ENCODE measurements at regions not wholly inside any gene's neighbourhood (a gene's known extent, or its start where the extent isn't known, plus 50 kb on each side); places are given as distances from the start of the nearest gene placed in this dataset.
"Not testable (repeated sequence)": the region's sequence is repeated elsewhere in the genome, so short reads cannot be mapped to it uniquely, and the experiment has no call there.

GRCh38 chr5:102554082-102554481 lies 55.3 kb upstream of the SLCO6A1 start:
- no peak for FAIRE-seq

DNA sequence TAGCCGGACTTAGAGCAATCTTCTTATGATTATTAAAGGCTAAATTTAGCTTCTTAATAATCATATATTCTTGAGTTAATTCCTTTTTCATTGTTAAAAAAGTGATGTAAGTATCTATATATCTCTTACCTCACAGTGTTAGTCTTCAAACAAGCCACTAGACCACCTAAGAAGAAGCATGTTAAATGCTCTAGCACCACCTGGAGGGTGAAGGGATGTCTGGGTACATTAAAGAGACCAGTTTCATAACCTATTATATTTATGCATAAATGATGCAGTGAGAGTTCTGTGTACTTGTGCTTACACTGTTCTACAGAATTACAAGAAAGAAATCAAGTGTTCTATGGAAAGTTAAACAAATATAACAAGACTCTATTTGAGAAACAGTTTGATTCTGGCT lies 55.9 kb upstream of the SLCO6A1 start:
- no peak for FAIRE-seq

DNA sequence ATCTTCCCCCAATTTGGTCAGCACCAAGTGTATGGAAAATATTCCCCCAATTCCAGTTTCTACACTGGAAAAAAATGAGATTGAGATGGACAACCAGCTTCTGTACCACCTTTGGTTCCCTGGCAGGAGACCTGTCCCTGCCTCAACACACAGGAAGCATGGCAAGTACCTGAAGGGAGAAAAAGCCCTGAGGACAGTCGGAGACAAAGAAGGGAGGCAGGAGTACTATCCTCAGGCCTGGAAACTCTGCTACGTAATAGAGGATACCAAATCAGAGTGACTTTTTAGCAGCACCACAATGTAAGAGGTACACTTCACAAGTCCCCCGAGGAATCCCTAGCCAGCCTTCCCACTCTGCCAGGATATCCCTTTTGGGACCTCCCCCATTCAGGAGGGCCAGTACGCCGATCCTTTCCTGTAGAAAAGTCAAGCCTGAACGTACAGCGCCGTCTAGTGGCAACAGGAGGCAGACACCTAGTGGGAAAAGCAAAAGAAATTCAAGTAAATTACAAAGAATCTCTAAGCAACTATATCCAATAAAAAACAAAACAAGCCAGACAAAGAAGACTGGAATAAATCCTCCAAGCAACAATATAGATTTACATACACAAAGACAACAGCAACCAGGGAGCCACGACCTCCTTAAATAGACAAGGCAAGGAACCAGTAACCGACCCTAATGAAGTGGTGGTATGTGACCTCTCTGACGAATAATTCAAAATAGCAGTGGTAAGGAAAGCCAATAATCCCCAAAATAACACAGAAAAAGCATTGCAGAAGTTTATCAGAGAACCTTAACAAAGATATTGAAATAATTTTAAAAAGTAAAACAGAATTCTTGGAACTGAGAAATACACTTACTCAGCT lies 63.3 kb upstream of the SLCO6A1 start:
- no peak for FAIRE-seq

DNA sequence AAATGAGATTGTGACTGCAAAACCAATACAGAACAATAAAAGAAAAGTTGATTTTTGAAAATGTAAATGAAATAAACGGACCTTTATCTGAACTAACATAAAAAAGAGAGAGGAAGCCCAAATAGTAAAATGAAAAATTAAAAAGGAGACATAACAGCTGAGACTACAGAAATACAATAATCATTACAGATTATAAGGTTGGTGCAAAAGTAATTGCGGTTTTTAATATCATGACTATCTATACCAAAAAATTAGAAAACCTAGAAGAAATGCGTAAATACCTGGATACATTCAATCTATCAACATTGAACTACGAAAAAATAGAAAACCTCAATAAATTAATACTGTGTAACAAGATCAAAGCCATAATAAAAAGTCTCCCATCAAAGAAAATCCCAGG lies 71.9 kb upstream of the SLCO6A1 start:
- no peak for FAIRE-seq

GRCh38 chr5:102578362-102578761 lies 79.6 kb upstream of the SLCO6A1 start:
- FAIRE-seq: no peak

DNA sequence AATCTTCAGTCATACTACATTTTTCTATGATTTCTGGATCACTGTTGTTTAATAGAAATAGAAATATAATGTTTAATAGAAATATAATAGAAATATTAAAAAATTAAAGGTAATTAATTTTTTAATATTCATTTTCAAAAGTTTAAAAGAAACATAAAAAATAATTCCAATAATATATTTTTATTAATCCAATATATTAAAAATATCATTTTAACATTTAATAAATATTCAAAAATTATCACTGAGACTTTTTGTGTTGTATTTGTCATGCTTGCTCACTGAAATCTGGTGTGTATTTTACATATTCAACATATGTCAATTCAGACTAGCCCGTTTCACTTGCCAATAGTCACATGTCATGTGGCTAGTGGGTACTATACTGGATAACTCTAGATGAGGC lies 80.6 kb upstream of the SLCO6A1 start:
- peak; percentile 90 for FAIRE-seq

DNA sequence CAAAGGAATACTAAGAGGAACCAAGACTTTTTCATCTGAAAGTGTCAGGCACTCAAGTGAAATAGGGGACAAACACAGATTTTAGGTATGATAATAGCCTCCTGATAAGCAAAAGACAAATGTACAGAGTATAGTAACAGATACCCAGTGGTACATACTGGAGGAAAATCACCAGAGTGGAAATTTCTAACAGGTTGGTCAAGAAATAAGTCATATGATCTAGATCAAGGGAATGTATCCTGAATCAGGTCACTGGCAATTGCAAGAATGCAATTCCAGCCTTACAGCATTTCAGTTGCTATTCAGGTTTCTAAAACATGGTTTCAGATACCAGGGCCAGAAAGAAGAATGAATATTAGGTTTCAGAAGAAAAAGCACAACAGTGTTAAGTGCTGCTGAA lies 82.2 kb upstream of the SLCO6A1 start:
- no peak for FAIRE-seq

- FAIRE-seq: no peak
Observed at GRCh38 chr5:102582696-102583095, 83.9 kb upstream of the SLCO6A1 start.

- peak; percentile 77 for FAIRE-seq
Observed at GRCh38 chr5:102583276-102584124, 84.7 kb upstream of the SLCO6A1 start.

DNA sequence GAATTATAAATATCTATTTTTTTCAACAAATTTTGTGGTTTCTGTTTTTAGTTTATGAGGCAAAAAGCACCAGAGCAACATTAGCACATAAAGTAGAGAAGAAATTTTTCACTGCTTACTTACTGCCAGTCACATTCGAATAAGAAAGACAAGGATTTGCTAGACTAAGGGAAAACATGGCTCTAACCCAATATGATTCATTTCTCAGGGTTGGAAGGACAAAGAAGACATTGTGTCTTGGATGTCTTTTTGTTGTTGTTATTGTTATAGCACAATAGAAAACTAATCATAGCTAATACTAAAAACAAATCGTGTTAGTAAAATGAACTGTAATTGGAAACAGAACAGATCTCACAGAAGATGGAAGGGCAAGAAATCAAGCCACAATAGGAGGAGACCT lies 90.9 kb upstream of the SLCO6A1 start:
- no peak for FAIRE-seq

- no peak for FAIRE-seq
Observed at GRCh38 chr5:102590467-102590866, 91.7 kb upstream of the SLCO6A1 start.

DNA sequence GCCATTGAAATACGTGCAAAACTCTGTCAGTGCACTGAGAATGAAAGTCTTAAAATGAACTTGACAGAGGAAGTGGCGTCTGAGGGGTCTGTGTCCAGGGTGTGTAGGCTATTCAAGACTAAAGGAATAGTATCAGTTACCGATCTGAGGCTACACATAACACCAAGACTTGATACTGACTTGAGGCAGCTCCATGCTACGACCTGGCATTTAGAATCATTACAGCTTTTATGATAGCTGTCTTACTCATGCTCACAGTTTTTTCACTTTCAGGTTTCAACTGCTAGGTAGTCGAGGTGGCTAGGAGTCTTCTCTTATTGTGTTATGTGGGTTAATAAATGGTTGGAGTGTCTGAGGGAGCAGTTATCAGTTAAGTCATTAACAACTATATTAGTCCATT lies 92.8 kb upstream of the SLCO6A1 start:
- FAIRE-seq: no peak

DNA sequence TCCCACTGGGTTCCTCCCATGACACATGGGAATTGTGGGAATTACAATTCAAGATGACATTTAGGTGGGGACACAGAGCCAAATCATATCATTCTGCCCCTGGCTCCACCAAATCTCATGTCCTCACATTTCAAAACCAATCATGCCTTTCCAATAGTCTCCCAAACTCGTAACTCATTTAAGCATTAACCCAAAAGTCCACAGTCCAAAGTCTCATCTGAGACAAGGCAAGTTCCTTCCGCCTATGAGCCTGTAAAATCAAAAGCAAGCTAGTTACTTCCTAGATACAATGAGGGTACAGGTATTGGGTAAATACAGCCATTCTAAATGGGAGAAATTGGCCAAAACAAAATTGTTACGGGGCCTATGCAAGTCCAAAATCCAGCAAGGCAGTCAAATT lies 93.8 kb upstream of the SLCO6A1 start:
- FAIRE-seq: not testable (repeated sequence)

DNA sequence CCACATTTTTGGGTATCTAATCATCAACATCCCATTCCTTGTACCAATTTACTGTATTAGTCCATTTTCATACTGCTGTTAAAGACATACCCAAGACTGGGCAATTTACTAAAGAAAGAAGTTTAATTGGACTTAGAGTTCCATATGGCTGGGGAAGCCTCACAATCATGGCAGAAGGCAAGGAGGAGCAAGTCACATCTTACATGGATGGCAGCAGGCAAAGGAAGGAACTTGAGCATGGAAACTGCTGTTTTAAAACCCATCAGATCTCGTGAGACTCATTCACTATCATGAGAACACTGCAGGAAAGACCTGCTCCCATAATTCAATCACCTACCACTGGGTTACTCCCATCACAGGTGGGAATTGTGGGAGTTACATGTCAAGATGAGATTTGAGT lies 95.4 kb upstream of the SLCO6A1 start:
- no peak for FAIRE-seq

DNA sequence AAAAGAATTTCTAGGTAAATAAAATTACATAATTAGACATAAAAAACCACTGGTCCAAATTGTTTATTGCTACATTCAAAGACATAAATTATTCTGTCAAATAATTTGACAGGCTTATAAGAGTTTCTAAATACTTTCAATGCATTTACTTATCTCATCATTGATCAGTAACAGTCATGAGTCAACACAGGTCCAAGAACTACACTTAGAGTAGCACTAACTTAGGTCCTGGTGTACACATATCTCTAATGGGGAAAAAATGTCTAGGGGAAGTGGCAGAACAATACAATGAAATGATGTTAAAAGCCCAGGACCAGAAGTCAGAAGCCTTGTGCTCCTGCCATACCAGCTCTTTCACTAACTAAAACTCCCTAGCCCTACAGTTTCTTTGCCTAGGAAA lies 96.5 kb upstream of the SLCO6A1 start:
- no peak for FAIRE-seq

DNA sequence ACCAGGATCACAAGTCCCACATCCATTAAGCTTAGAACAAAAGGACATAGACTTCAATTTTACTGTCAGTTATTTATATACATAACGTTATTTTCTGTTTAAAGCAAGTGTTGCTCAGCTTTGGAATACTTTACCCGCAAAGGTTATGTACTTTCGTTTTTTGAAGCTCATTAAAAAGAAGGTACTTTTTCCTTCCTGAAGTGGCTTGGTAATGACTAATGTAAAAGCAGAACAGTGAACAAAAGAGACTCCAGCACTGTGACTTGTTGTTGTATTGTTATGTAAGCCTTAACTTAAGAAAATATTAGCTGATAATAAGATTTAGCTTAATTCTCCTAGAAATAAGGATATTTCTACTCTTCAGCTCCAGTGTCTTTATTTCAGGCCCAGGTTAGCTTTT lies 97.3 kb upstream of the SLCO6A1 start:
- FAIRE-seq: no peak

DNA sequence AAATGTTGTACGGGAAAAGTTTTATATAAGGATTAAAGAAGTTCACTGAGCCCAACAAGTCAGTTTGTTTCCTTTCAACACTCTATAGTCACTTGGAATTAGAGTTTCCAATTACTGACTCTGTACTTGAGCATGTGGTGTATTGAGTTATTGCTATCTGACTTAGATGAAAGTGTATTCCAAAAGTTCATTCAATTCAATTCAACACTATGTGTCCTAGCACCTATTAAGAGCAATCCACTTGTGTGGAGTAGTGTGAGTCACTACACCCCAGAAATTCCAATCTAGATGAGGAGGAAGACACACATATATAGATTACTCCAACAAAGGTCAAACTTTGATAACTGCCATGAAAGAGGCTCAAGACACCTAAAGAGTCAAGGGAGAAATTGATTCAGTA lies 98.2 kb upstream of the SLCO6A1 start:
- no peak for FAIRE-seq

- FAIRE-seq: no peak
Observed at GRCh38 chr5:102599289-102599688, 100.5 kb upstream of the SLCO6A1 start.

DNA sequence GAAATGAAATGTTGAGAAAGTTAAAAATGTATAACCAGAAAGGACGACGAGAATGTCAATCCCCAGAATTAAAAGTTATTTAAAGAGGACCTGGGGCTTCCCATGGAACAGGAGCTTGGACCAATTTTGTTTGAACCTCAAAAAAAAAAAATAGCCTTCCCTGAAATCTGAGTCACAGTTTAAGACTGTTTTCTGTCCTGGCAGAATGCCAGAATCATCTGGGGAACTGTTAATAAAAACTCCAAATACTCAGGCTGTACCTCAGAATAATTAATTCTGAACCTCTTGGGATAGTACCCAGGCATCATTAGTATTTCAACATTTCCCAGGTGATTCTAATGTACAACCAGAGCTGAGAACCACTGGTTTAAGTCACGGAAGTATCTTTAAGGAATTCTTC lies 102.2 kb upstream of the SLCO6A1 start:
- FAIRE-seq: no peak

GRCh38 chr5:102603670-102604069 lies 104.9 kb upstream of the SLCO6A1 start:
- no peak for FAIRE-seq

DNA sequence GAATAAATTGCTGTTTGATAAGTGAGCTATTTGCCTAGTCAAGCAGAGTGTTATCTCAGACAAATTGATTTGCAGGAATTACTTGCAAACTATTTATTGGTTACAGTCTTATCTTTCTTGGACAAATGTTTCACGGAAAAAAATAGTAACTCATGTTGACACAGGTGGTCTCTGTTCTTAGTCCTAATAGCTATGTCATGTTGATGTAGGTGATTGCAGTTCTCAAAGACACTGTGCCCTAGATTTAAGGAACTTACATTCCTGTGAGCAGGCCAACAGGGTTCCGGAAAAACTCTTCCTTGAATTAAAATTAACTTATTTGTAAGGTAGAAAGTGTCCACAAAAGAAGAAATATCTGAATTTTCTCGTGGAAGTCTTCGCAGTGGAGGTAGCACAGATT lies 109.6 kb upstream of the SLCO6A1 start:
- no peak for FAIRE-seq

DNA sequence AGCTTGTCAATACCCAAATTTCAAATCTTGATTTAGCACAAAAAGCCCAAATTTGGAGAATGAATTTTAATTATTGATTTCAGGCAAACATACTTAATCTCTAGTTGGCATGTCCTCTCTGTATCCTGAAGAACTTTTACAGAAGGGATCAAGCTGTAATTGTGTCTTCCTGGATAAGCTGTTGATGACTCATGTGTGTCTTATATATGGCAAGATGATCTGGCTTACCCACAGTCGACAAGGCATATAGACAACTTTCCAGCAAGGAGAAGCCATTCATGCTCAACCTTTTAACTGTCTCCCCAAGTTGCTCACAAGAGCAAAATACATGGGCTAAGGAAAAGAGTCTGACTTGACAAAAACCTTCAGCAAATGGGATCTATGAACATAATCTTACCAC lies 112.5 kb upstream of the SLCO6A1 start:
- no peak for FAIRE-seq

GRCh38 chr5:102613661-102614060 lies 114.9 kb upstream of the SLCO6A1 start:
- no peak for FAIRE-seq
